GM13977 (cell line): ENCODE measurements at regions not wholly inside any gene's neighbourhood (a gene's known extent, or its start where the extent isn't known, plus 50 kb on each side); places are given as distances from the start of the nearest gene placed in this dataset.

Experiments used
- DNase-seq: peaks from one replicate; pipeline ENCODE4 v3.0.0; 2012; ENCODE audit warnings: low spot score
- CTCF ChIP-seq: IDR thresholded peaks from 2 replicates; pipeline ENCODE4 v1.5.1; 2012; ENCODE audit warnings: mild to moderate bottlenecking, control low read depth; ENCODE audit not compliant: insufficient read depth; ENCODE audit errors: extremely low read depth, missing control alignments
- in situ Hi-C: fragments of 300-500 bp; cut with MboI; formaldehyde crosslinking; loops from one replicate; pipeline ENCODE4 v1.12.0; 2022; ENCODE audit warnings: low sequenced_read_pairs, low pct_unique_long_range_greater_than_20kb, mixed read lengths, inconsistent platforms; ENCODE audit not compliant: unreplicated experiment

GRCh38 chr17:420479-421175 is 68.0 kb upstream of the RPH3AL start:
- TF ChIP-seq CTCF = no peak
- no peak for DNase-seq
- in situ Hi-C loops = no loop called here

- no peak for DNase-seq
- no peak for TF ChIP-seq CTCF
- in situ Hi-C loops = no loop called here
Observed at GRCh38 chr17:419073-419735, 66.6 kb upstream of the RPH3AL start.

GRCh38 chr17:418421-418751 is 65.8 kb upstream of the RPH3AL start:
- no peak for DNase-seq
- TF ChIP-seq CTCF = no peak

GRCh38 chr17:417691-418420 is 65.2 kb upstream of the RPH3AL start:
- DNase-seq = no peak
- no peak for TF ChIP-seq CTCF
- in situ Hi-C loops = no loop called here

More at GRCh38 chr17:418421-418751, 65.8 kb upstream of the RPH3AL start:
- in situ Hi-C loops = no loop called here

GRCh38 chr17:416293-417206 is 63.9 kb upstream of the RPH3AL start:
- in situ Hi-C loops = no loop called here
- DNase-seq = no peak
- no peak for TF ChIP-seq CTCF
